Epithelial cell of proximal tubule (primary cell): ENCODE measurements at regions not wholly inside any gene's neighbourhood (a gene's known extent, or its start where the extent isn't known, plus 50 kb on each side); places are given as distances from the start of the nearest gene placed in this dataset.
A peak's percentile ranks its signal among the peaks of the same experiment; 100 is the strongest.

Experiments
- DNase-seq: peaks from one replicate; pipeline ENCODE4 v3.0.0-alpha.2; 2011; ENCODE audit warnings: low read depth
- H3K4me3 ChIP-seq: 2 replicates; pipeline ENCODE4 v1.5.1; 2011; ENCODE audit warnings: low read depth, mild to moderate bottlenecking, low read length
- CTCF ChIP-seq: conservative IDR thresholded peaks from 2 replicates; pipeline ENCODE4 v1.5.1; 2012; ENCODE audit warnings: low read depth, mild to moderate bottlenecking, low read length

DNA sequence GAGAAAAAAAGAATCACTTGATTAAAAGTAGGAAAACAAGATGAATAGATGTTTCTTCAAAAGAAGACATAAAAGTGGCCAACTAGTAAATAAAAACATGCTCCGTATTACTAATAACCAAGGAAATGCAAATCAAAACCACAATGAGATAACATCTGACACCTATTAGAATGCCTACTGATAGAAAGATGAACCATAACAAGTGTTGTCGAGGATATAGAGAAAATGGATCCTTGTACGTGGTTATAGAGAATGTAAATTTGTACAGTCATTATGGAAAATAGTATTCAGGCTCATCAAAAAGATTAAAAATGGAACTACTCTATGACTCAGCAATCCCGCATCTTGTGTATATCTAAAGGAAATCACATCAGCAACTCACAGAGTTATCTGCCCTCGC is 415.8 kb upstream of the SLITRK5 start:
- no peak for TF ChIP-seq CTCF
- DNase-seq, result no peak
- no peak overlapping the region for H3K4me3 ChIP-seq

DNA sequence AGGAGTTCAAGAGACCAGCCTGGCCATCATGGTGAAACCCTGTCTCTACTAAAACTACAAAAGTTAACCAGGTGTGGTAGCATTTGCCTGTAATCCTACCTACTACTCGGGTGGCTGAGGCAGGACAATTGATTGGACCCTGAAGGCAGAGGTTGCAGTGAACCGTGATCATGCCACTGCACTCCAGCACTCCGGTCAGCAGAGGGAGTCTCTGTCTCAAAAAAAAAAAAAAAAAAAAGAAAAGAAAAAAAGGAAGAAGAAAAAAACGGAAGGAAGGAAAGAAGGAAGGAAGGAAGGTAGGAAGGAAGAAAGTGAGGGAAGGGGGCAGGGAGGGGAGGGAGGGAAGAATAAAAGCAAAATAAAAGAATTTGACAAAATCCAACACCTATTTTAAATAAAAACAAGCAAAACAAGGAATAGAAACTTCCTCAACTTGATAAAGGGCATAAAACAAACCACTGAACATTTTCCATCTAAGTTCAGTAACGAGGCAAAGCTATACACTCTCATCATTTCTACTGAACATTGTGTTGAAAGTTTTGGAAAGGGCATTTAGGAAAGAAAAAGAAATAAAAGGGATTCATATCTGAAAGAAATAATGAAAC is 411.6 kb upstream of the SLITRK5 start:
- peak; percentile 66 for TF ChIP-seq CTCF
- no peak for DNase-seq
- H3K4me3 ChIP-seq, result peak overlapping the region; percentile 6

DNA sequence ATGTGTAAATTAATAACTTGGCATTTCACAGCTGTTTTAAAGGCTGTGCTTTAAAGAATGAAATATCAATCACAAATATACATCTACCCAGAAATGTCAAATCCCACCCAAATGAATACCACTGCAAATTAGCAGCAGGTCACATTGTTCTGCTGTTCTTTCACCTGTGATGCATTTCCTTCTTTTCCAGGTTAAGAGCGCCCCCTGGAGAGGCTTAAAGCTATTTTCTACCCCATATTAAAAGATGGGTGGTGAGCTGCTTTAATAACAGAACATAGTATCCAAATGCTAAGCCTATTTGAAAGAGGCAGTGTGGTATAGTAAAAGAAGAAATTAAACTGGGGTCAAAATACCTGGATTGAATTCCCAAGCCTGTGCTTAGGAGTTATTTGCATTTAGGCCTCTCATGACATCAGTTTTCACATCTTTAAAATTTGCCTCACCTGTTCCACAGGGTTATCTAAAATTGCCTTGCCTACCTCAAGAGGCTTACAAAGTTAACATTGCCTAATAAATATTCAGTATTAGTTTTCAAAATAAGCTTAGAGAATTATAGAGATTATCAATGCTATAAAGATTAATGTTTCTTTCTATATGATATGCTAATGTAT is 396.9 kb upstream of the SLITRK5 start:
- no peak overlapping the region for H3K4me3 ChIP-seq
- peak; percentile 15 for DNase-seq
- TF ChIP-seq CTCF, result peak; percentile 84

- no peak overlapping the region for H3K4me3 ChIP-seq
- DNase-seq, result no peak
- peak; percentile 55 for TF ChIP-seq CTCF
These were observed 391.0 kb upstream of the SLITRK5 start for GRCh38 chr13:87280139-87280538.

GRCh38 chr13:87287721-87288120 is 383.4 kb upstream of the SLITRK5 start:
- no peak for DNase-seq

GRCh38 chr13:87295636-87296035 is 375.5 kb upstream of the SLITRK5 start:
- no peak overlapping the region for H3K4me3 ChIP-seq
- TF ChIP-seq CTCF, result no peak
- no peak for DNase-seq

More at GRCh38 chr13:87287721-87288120, 383.4 kb upstream of the SLITRK5 start:
- TF ChIP-seq CTCF, result no peak
- H3K4me3 ChIP-seq, result no peak overlapping the region

DNA sequence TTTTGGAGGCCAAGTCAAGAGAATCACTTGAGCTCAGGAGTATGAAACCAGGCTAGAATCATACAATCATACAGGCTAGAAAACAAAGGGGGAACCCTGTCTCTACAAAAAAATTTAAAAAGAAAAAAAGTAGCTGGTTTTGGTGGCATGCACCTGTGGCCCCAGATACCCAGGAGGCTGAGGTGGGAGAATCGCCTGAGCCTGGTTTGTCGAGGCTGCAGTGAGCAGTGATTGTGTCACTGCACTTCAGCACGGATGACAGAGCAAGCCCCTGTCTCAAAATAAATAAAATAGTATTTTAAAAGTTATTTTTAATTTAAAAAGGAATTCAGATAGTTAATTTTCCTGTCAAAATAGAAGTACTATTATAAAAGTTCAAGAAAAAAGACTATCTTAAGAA is 369.1 kb upstream of the SLITRK5 start:
- DNase-seq, result no peak
- no peak for TF ChIP-seq CTCF
- H3K4me3 ChIP-seq, result no peak overlapping the region
